CD14-positive monocyte (primary cell): ENCODE measurements at regions not wholly inside any gene's neighbourhood (a gene's known extent, or its start where the extent isn't known, plus 50 kb on each side); places are given as distances from the start of the nearest gene placed in this dataset.

Source experiments
- DNase-seq, 3 donors: peaks; one replicate each; pipeline ENCODE4 v3.0.0-alpha.2; 2011 to 2022
- H2AFZ ChIP-seq: 2 replicates; pipeline ENCODE4 v1.6.0; 2012; ENCODE audit warnings: mild to moderate bottlenecking, low read depth, low read length, inconsistent platforms; ENCODE audit not compliant: insufficient read depth, poor library complexity, severe bottlenecking
- H3K27ac ChIP-seq, 2 donors: 1 replicate in 1 of 2; 2 replicates in 1 of 2; pipeline ENCODE4 v1.5.1; 2012 to 2013; ENCODE audit warnings: low read length in 2 of 2, control low read depth in 1 of 2, inconsistent platforms in 1 of 2, low read depth in 1 of 2, mild to moderate bottlenecking in 1 of 2
- H3K27me3 ChIP-seq, 2 donors: one replicate each; pipeline versions ENCODE4 v1.6.0 to v1.6.1; 2011 to 2013; ENCODE audit warnings: low read length in 2 of 2; ENCODE audit not compliant: control insufficient read depth in 2 of 2, insufficient read depth in 2 of 2
- H3K36me3 ChIP-seq, 2 donors: replicated peaks in 1 of 2; 1 replicate in 1 of 2; 2 replicates in 1 of 2; pipeline versions ENCODE4 v1.5.1 to v1.6.1; 2012 to 2013; ENCODE audit warnings: low read length in 2 of 2, control low read depth in 1 of 2, inconsistent platforms in 1 of 2, mild to moderate bottlenecking in 1 of 2; ENCODE audit not compliant: insufficient read depth in 2 of 2, control insufficient read depth in 1 of 2
- H3K4me1 ChIP-seq, 2 donors: 1 replicate in 1 of 2; 2 replicates in 1 of 2; pipeline versions ENCODE4 v1.5.1 to v1.6.1; 2012 to 2013; ENCODE audit warnings: low read length in 2 of 2, control low read depth in 1 of 2, inconsistent platforms in 1 of 2, mild to moderate bottlenecking in 1 of 2, moderate library complexity in 1 of 2; ENCODE audit not compliant: insufficient read depth in 2 of 2, control insufficient read depth in 1 of 2
- H3K4me2 ChIP-seq: replicated peaks from 2 replicates; pipeline ENCODE3; 2012; ENCODE audit warnings: low read length, moderate library complexity, mild to moderate bottlenecking; ENCODE audit not compliant: poor library complexity, severe bottlenecking; ENCODE audit errors: extremely low read depth
- H3K4me3 ChIP-seq, 3 experiments: fragments of 200-600 bp in 1 of 3; sonication (generic) in 1 of 3; replicated peaks in 1 of 3; 1 replicate in 2 of 3; 2 replicates in 1 of 3; pipeline ENCODE4 v1.5.1; 2011 to 2013; ENCODE audit warnings: low read length in 3 of 3, mild to moderate bottlenecking in 3 of 3, control low read depth in 2 of 3, low read depth in 2 of 3, inconsistent platforms in 1 of 3, moderate library complexity in 1 of 3
- H3K79me2 ChIP-seq: 2 replicates; pipeline ENCODE4 v1.6.0; 2012; ENCODE audit warnings: mild to moderate bottlenecking, control low read depth, inconsistent platforms, low read length, moderate library complexity; ENCODE audit not compliant: insufficient read depth
- H3K9ac ChIP-seq: 2 replicates; pipeline ENCODE4 v1.6.0; 2017; ENCODE audit warnings: low read length, mild to moderate bottlenecking; ENCODE audit not compliant: insufficient read depth, poor library complexity, severe bottlenecking
- H3K9me3 ChIP-seq, 2 donors: replicated peaks in 1 of 2; 1 replicate in 1 of 2; 2 replicates in 1 of 2; pipeline versions ENCODE4 v1.5.1 to v1.6.1; 2012 to 2013; ENCODE audit warnings: low read length in 2 of 2, control low read depth in 1 of 2; ENCODE audit not compliant: control insufficient read depth in 1 of 2, insufficient read depth in 1 of 2
- H4K20me1 ChIP-seq: 2 replicates; pipeline ENCODE4 v1.6.0; 2012; ENCODE audit warnings: mild to moderate bottlenecking, low read length, control low read depth, moderate library complexity; ENCODE audit not compliant: insufficient read depth
- H3K27ac Mint-ChIP-seq, 7 donors: one replicate each; pipeline ENCODE4 v1.8.0; 2020; ENCODE audit warnings: mild to moderate bottlenecking in 7 of 7, mixed read lengths in 7 of 7, moderate library complexity in 6 of 7, inconsistent platforms in 2 of 7
- H3K27me3 Mint-ChIP-seq, 3 donors: one replicate each; pipeline ENCODE4 v1.8.0; 2021 to 2022; ENCODE audit warnings: low read depth in 3 of 3, mild to moderate bottlenecking in 3 of 3, mixed read lengths in 3 of 3, moderate library complexity in 3 of 3, inconsistent platforms in 1 of 3
- H3K36me3 Mint-ChIP-seq, 2 donors: one replicate each; pipeline ENCODE4 v1.8.0; 2020; ENCODE audit warnings: mixed read lengths in 2 of 2, inconsistent platforms in 1 of 2, mild to moderate bottlenecking in 1 of 2
- H3K4me1 Mint-ChIP-seq: one replicate; pipeline ENCODE4 v1.8.0; 2020; ENCODE audit warnings: mild to moderate bottlenecking, mixed read lengths
- H3K4me3 Mint-ChIP-seq, 2 donors: one replicate each; pipeline ENCODE4 v1.8.0; 2020; ENCODE audit warnings: mild to moderate bottlenecking in 2 of 2, mixed read lengths in 2 of 2, moderate library complexity in 1 of 2
- H3K9me3 Mint-ChIP-seq, 7 donors: one replicate each; pipeline ENCODE4 v1.8.0; 2020 to 2022; ENCODE audit warnings: mixed read lengths in 7 of 7, mild to moderate bottlenecking in 6 of 7, moderate library complexity in 6 of 7, inconsistent platforms in 2 of 7
- CTCF ChIP-seq: fragments of 200-600 bp; IDR thresholded peaks from one replicate; pipeline ENCODE4 v1.8.0; 2022; ENCODE audit warnings: antibody characterized with exemption, mild to moderate bottlenecking
- WGBS: methylation state at CpG from one replicate; pipeline ENCODE4 v1.1.5; 2013; ENCODE audit warnings: missing lambda C conversion rate; ENCODE audit not compliant: insufficient coverage; 5-methylcytosine and 5-hydroxymethylcytosine counted together
- intact Hi-C, 2 donors: fragments of 100-400 bp; cut with micrococcal nuclease; formaldehyde crosslinking; loops; one replicate each; pipeline versions ENCODE4 v1.15.0 to v1.15.1; 2023

DNA sequence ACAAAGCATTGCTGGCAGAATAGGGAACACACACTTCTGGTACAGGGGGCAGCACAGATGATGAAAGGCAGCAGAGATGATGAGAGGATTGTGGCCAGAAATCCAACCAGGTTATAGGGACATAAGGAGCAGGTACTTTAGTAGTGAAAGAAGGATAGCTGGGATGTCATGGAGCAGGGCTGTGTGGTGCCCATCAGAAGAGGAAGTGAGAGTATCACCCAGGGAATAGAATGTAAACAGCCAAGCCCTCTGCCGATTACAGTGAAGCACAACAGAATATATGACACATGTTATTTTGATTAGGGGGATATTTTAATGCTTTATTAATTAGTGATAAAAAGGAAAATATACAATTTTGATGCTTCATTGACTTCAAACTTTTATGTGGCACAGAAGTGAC is 883.4 kb upstream of the CDH2 start:
- H3K79me2 ChIP-seq, result no peaks in the 10 kb centered on the region
- H3K36me3 ChIP-seq, result no peaks in the 10 kb centered on the region
- TF ChIP-seq CTCF, result no peak
- H3K9ac ChIP-seq, result no peak overlapping the region
- no peaks in the 10 kb centered on the region for H3K9me3 ChIP-seq
- no peak overlapping the region for H3K4me2 ChIP-seq
- H3K4me1 ChIP-seq, result no peaks in the 10 kb centered on the region
- intact Hi-C loops, result no loop called here
- H3K4me1 Mint-ChIP-seq, result peaks cover 5% of the 10 kb centered on the region
- no peak overlapping the region for H2AFZ ChIP-seq
- no peaks in the 10 kb centered on the region for H3K27me3 ChIP-seq
- no peaks in the 10 kb centered on the region for H4K20me1 ChIP-seq
- no peak overlapping the region for H3K4me3 Mint-ChIP-seq
- H3K4me3 ChIP-seq, result no peak overlapping the region
- no peaks in the 10 kb centered on the region for H3K36me3 Mint-ChIP-seq
- WGBS, result no CpG with 5 or more reads among the region's 1 CpG
- DNase-seq, result peak in 1 of 3 donors; percentile 5
- H3K27ac Mint-ChIP-seq, result no peak overlapping the region
- peaks cover 0 to 3% (median 0%) of the 10 kb centered on the region in 7 donors for H3K9me3 Mint-ChIP-seq
- H3K27me3 Mint-ChIP-seq, result no peaks in the 10 kb centered on the region
- no peak overlapping the region for H3K27ac ChIP-seq

- no peak overlapping the region for H3K4me3 Mint-ChIP-seq
- no peak overlapping the region for H3K9ac ChIP-seq
- H3K4me1 Mint-ChIP-seq, result peaks cover 5% of the 10 kb centered on the region
- H2AFZ ChIP-seq, result no peak overlapping the region
- H3K4me2 ChIP-seq, result no peak overlapping the region
- H3K4me1 ChIP-seq, result no peaks in the 10 kb centered on the region
- H3K79me2 ChIP-seq, result no peaks in the 10 kb centered on the region
- H3K27me3 ChIP-seq, result no peaks in the 10 kb centered on the region
- intact Hi-C loops, result no loop called here
- no peak overlapping the region for H3K4me3 ChIP-seq
- H3K27ac ChIP-seq, result no peak overlapping the region
- TF ChIP-seq CTCF, result no peak
- no peaks in the 10 kb centered on the region for H3K36me3 Mint-ChIP-seq
- peaks cover 0 to 5% (median 0%) of the 10 kb centered on the region in 7 donors for H3K9me3 Mint-ChIP-seq
- H4K20me1 ChIP-seq, result no peaks in the 10 kb centered on the region
- no peaks in the 10 kb centered on the region for H3K36me3 ChIP-seq
- no peak for DNase-seq
- no peaks in the 10 kb centered on the region for H3K27me3 Mint-ChIP-seq
- no peaks in the 10 kb centered on the region for H3K9me3 ChIP-seq
- no peak overlapping the region for H3K27ac Mint-ChIP-seq
Observed at GRCh38 chr18:29057703-29058102, 880.8 kb upstream of the CDH2 start.
